Suppressor macrophage treated with lipopolysaccharide for 1 hour (primary cell): ENCODE measurements at regions not wholly inside any gene's neighbourhood (a gene's known extent, or its start where the extent isn't known, plus 50 kb on each side); places are given as distances from the start of the nearest gene placed in this dataset.
"Not testable (repeated sequence)": the region's sequence is repeated elsewhere in the genome, so short reads cannot be mapped to it uniquely, and the experiment has no call there.

Experiments
- DNase-seq, 3 donors: peaks; one replicate each; pipeline ENCODE4 v3.0.0-alpha.2; 2020 to 2022

- no peak for DNase-seq
Measured at GRCh38 chr1:101428562-101428961, 191.7 kb downstream of the S1PR1 start.

GRCh38 chr1:101431956-101432510 is 195.2 kb downstream of the S1PR1 start:
- DNase-seq, result no peak

- DNase-seq, result no peak
Measured at GRCh38 chr1:101435831-101436511, 199.2 kb downstream of the S1PR1 start.

- no peak for DNase-seq
Measured at GRCh38 chr1:101437800-101438199, 201.0 kb downstream of the S1PR1 start.

- no peak for DNase-seq
Measured at GRCh38 chr1:101438359-101438758, 201.5 kb downstream of the S1PR1 start.

GRCh38 chr1:101440485-101440884 is 203.7 kb downstream of the S1PR1 start:
- no peak for DNase-seq

- no peak for DNase-seq
Measured at GRCh38 chr1:101444381-101444780, 207.6 kb downstream of the S1PR1 start.

GRCh38 chr1:101444873-101445618 is 208.2 kb downstream of the S1PR1 start:
- DNase-seq, result no peak

- DNase-seq, result no peak
Measured at GRCh38 chr1:101448018-101448417, 211.2 kb downstream of the S1PR1 start.

- not testable (repeated sequence) for DNase-seq
Measured at GRCh38 chr1:101450691-101451090, 213.9 kb downstream of the S1PR1 start.

- DNase-seq, result no peak
Measured at GRCh38 chr1:101451888-101452287, 215.1 kb downstream of the S1PR1 start.

- DNase-seq, result no peak
Measured at GRCh38 chr1:101452825-101453224, 216.0 kb downstream of the S1PR1 start.

- no peak for DNase-seq
Measured at GRCh38 chr1:101453844-101454243, 217.0 kb downstream of the S1PR1 start.

- DNase-seq, result no peak
Measured at GRCh38 chr1:101455166-101455565, 218.3 kb downstream of the S1PR1 start.

GRCh38 chr1:101460739-101461138 is 223.9 kb downstream of the S1PR1 start:
- no peak for DNase-seq

GRCh38 chr1:101463195-101463594 is 226.4 kb downstream of the S1PR1 start:
- no peak for DNase-seq

- DNase-seq, result no peak
Measured at GRCh38 chr1:101465941-101466340, 229.1 kb downstream of the S1PR1 start.

- peak; percentile 13 to 25 (median 15) for DNase-seq
Measured at GRCh38 chr1:101474039-101474665, 237.3 kb downstream of the S1PR1 start.

GRCh38 chr1:101476541-101476940 is 239.7 kb downstream of the S1PR1 start:
- DNase-seq, result no peak

GRCh38 chr1:101479945-101480344 is 243.1 kb downstream of the S1PR1 start:
- no peak for DNase-seq

- DNase-seq, result no peak
Measured at GRCh38 chr1:101482306-101482705, 245.5 kb downstream of the S1PR1 start.

- DNase-seq, result no peak
Measured at GRCh38 chr1:101483982-101484688, 247.3 kb downstream of the S1PR1 start.
